Gastroesophageal sphincter (tissue), 4 donors: ENCODE measurements at regions not wholly inside any gene's neighbourhood (a gene's known extent, or its start where the extent isn't known, plus 50 kb on each side); places are given as distances from the start of the nearest gene placed in this dataset.

Experiments
- ATAC-seq: fragments of 150-250 bp; one replicate; pipeline ENCODE4 v1.9.1; 2016; ENCODE audit warnings: mild to moderate bottlenecking, moderate library complexity
- H3K27ac ChIP-seq, 4 donors: fragments of 200-600 bp; sonication (generic) in 3 of 4; 1 replicate in 3 of 4; 2 replicates in 1 of 4; pipeline ENCODE4 v1.5.1; 2016 to 2019
- H3K27me3 ChIP-seq: fragments of 200-600 bp; sonication (generic); one replicate; pipeline ENCODE4 v1.5.1; 2019
- H3K36me3 ChIP-seq, 2 donors: fragments of 200-600 bp; sonication (generic); one replicate each; pipeline ENCODE4 v1.5.1; 2019; ENCODE audit warnings: control low read depth in 1 of 2
- H3K4me1 ChIP-seq, 3 donors: fragments of 200-600 bp; sonication (generic); 1 replicate in 2 of 3; 2 replicates in 1 of 3; pipeline ENCODE4 v1.5.1; 2016 to 2019; ENCODE audit warnings: control low read depth in 2 of 3
- H3K4me3 ChIP-seq, 2 donors: fragments of 200-600 bp; sonication (generic); one replicate each; pipeline ENCODE4 v1.5.1; 2019; ENCODE audit warnings: mild to moderate bottlenecking in 1 of 2, moderate library complexity in 1 of 2
- H3K9me3 ChIP-seq, 3 donors: fragments of 200-600 bp; sonication (generic); one replicate each; pipeline ENCODE4 v1.5.1; 2017 to 2019; ENCODE audit warnings: control low read depth in 2 of 3
- EP300 ChIP-seq: sonication (generic); formaldehyde crosslinking; IDR thresholded peaks from one replicate; pipeline ENCODE4 v1.6.1; 2017; ENCODE audit warnings: antibody characterized with exemption, mild to moderate bottlenecking
- POLR2A ChIP-seq, 2 donors: fragments of 450-650 bp; IDR thresholded peaks; one replicate each; pipeline ENCODE4 v1.6.1; 2017; ENCODE audit warnings: antibody characterized with exemption in 2 of 2, mild to moderate bottlenecking in 2 of 2, moderate library complexity in 1 of 2
- POLR2AphosphoS5 ChIP-seq: sonication (generic); formaldehyde crosslinking; IDR thresholded peaks from one replicate; pipeline ENCODE4 v1.6.1; 2017; ENCODE audit warnings: antibody characterized with exemption
- WGBS, 2 donors: methylation state at CpG; one replicate each; pipeline ENCODE4 v1.1.5; 2018; ENCODE audit warnings: low coverage in 1 of 2; 5-methylcytosine and 5-hydroxymethylcytosine counted together
- TF ChIP-seq, protein P1 (sequence below), 4 experiments: fragments of 200-600 bp in 2 of 4; fragments of 450-650 bp in 2 of 4; sonication (generic) in 1 of 4; IDR thresholded peaks; one replicate each; pipeline ENCODE4 v1.5.1; 2017 to 2019; ENCODE audit warnings: antibody characterized with exemption in 4 of 4, mild to moderate bottlenecking in 2 of 4, moderate library complexity in 2 of 4

- Histone ChIP-seq H3K4me1 (no peaks in the 10 kb centered on the region), H3K27ac (no peak overlapping the region), H3K9me3 (no peaks in the 10 kb centered on the region), H3K4me3 (no peak overlapping the region), H3K27me3 (no peaks in the 10 kb centered on the region), H3K36me3 (no peaks in the 10 kb centered on the region)
- no peak for ATAC-seq
- TF ChIP-seq POLR2AphosphoS5 (no peak), POLR2A (IDR thresholded peaks at IDR 0.05) (no peak), EP300 (no peak)
- TF ChIP-seq, protein P1, sequence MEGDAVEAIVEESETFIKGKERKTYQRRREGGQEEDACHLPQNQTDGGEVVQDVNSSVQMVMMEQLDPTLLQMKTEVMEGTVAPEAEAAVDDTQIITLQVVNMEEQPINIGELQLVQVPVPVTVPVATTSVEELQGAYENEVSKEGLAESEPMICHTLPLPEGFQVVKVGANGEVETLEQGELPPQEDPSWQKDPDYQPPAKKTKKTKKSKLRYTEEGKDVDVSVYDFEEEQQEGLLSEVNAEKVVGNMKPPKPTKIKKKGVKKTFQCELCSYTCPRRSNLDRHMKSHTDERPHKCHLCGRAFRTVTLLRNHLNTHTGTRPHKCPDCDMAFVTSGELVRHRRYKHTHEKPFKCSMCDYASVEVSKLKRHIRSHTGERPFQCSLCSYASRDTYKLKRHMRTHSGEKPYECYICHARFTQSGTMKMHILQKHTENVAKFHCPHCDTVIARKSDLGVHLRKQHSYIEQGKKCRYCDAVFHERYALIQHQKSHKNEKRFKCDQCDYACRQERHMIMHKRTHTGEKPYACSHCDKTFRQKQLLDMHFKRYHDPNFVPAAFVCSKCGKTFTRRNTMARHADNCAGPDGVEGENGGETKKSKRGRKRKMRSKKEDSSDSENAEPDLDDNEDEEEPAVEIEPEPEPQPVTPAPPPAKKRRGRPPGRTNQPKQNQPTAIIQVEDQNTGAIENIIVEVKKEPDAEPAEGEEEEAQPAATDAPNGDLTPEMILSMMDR (IDR thresholded peaks at IDR 0.05), result no peak
- WGBS, 2 donors, result 38 to 54% methylated on average over 1 to 2 of the region's 2 CpGs
Measured at GRCh38 chr4:176856421-176856820, 63.7 kb upstream of the VEGFC start.

DNA sequence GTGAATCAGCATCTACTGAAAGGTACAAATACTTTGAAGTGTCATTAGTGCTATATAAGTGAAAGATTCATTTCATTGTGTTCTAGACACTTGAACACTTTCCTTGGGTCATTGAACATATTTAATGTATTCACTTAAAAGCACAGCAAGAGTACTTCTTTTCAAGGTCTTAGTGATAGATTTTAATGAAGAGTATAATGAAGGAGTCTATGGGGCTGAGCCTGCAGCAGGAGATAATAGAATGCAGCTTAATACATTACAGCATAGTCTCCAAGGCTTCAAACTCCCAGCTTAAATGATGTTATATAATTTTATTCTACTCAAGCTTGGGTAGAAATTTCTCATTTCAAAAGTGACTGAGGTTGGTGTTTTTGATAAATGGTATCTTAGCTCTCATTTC lies 66.1 kb upstream of the VEGFC start:
- Histone ChIP-seq H3K4me1 (no peaks in the 10 kb centered on the region), H3K36me3 (no peaks in the 10 kb centered on the region), H3K27ac (no peak overlapping the region), H3K4me3 (no peak overlapping the region), H3K9me3 (no peaks in the 10 kb centered on the region), H3K27me3 (no peaks in the 10 kb centered on the region)
- TF ChIP-seq EP300, result no peak
- TF ChIP-seq POLR2A (IDR thresholded peaks at IDR 0.05), result no peak
- TF ChIP-seq, protein P1 (IDR thresholded peaks at IDR 0.05), result no peak
- no peak for TF ChIP-seq POLR2AphosphoS5
- ATAC-seq, result no peak

DNA sequence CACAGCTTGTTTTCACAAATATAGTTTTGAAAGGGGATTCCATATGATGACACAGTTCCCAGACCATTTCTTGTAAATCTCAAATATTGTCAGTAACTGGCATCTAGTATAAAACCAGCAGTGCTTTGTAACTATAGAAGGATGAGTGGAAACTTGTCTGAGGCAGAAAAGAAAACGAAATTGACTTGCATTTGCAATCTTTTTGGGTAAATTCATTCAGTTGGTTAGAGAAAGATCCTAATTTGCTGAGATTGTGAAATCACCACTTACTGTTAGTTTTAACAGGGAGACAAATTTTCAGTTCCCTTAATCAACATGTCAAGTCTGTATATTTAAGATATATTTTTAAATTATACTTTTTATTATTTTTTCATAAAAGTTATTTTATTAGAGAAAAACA lies 71.5 kb upstream of the VEGFC start:
- ATAC-seq, result no peak
- no peaks in the 10 kb centered on the region for H3K4me1 ChIP-seq
- no peak overlapping the region for H3K27ac ChIP-seq
- H3K4me3 ChIP-seq, result no peak overlapping the region
- 0% methylated on average over 1 of the region's 1 CpG for WGBS, 2 donors
- no peaks in the 10 kb centered on the region for H3K9me3 ChIP-seq
- TF ChIP-seq, protein P1 (IDR thresholded peaks at IDR 0.05), result no peak
- TF ChIP-seq POLR2AphosphoS5 (no peak), EP300 (no peak), POLR2A (IDR thresholded peaks at IDR 0.05) (no peak)
- no peaks in the 10 kb centered on the region for H3K27me3 ChIP-seq
- H3K36me3 ChIP-seq, result no peaks in the 10 kb centered on the region

DNA sequence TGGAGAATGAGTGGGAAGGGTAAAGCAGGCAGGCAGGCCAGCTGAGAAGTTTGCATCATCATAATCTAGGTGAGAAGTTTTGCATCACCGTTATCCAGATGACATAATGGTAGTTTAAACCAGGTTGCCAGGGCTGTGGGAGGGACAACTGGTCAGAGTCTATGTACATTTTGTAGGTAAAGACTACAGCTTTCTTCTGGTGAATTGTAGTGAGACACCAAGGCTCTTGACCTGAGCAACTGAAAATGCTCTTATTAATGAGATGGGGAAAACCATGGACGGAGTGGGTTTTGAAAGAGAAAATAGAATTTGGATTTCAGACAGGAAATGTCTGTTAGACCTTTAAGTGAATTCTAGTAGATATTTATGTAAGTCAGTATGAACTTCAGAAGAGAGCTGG lies 76.0 kb upstream of the VEGFC start:
- no peak for ATAC-seq
- no peak overlapping the region for H3K4me3 ChIP-seq
- no peaks in the 10 kb centered on the region for H3K4me1 ChIP-seq
- no peaks in the 10 kb centered on the region for H3K36me3 ChIP-seq
- TF ChIP-seq, protein P1 (IDR thresholded peaks at IDR 0.05), result no peak
- TF ChIP-seq EP300 (no peak), POLR2AphosphoS5 (no peak), POLR2A (IDR thresholded peaks at IDR 0.05) (no peak)
- H3K9me3 ChIP-seq, result no peaks in the 10 kb centered on the region
- no peak overlapping the region for H3K27ac ChIP-seq
- WGBS, 2 donors, result 86 to 100% methylated on average over 1 to 2 of the region's 2 CpGs
- H3K27me3 ChIP-seq, result no peaks in the 10 kb centered on the region

- no peaks in the 10 kb centered on the region for H3K36me3 ChIP-seq
- no peaks in the 10 kb centered on the region for H3K4me1 ChIP-seq
- no peak overlapping the region for H3K4me3 ChIP-seq
- 48 to 50% methylated on average over 2 to 3 of the region's 3 CpGs for WGBS, 2 donors
- TF ChIP-seq, protein P1 (IDR thresholded peaks at IDR 0.05), result no peak
- no peak for TF ChIP-seq POLR2AphosphoS5
- no peak for TF ChIP-seq POLR2A (IDR thresholded peaks at IDR 0.05)
- TF ChIP-seq EP300, result no peak
- H3K9me3 ChIP-seq, result no peaks in the 10 kb centered on the region
- no peak overlapping the region for H3K27ac ChIP-seq
- H3K27me3 ChIP-seq, result no peaks in the 10 kb centered on the region
- ATAC-seq, result no peak
Measured at GRCh38 chr4:176872461-176872860, 79.7 kb upstream of the VEGFC start.
